ENCODE measurements at regions not wholly inside any gene's neighbourhood (a gene's known extent, or its start where the extent isn't known, plus 50 kb on each side); places are given as distances from the start of the nearest gene placed in this dataset.

DNA sequence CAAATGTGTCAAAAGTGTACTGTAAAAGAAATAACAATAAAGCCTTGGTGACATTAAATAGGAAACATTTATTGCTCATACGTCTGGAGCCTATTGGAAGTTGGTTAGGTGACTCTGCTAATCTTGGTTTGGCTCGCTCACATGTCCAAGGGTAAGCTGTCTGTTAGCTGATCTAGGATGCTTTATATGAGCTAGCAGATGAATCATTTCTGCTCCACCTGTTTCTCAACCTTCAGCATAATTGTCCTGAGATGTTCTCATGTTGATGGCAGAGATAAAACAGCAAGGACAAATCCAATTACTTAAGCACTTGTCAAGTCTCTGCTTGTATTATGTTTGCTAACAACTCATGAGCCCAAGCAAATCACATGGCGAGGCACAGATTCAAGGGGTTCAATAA lies 56.0 kb upstream of the CD53 start:
- TF ChIP-seq, protein P1, sequence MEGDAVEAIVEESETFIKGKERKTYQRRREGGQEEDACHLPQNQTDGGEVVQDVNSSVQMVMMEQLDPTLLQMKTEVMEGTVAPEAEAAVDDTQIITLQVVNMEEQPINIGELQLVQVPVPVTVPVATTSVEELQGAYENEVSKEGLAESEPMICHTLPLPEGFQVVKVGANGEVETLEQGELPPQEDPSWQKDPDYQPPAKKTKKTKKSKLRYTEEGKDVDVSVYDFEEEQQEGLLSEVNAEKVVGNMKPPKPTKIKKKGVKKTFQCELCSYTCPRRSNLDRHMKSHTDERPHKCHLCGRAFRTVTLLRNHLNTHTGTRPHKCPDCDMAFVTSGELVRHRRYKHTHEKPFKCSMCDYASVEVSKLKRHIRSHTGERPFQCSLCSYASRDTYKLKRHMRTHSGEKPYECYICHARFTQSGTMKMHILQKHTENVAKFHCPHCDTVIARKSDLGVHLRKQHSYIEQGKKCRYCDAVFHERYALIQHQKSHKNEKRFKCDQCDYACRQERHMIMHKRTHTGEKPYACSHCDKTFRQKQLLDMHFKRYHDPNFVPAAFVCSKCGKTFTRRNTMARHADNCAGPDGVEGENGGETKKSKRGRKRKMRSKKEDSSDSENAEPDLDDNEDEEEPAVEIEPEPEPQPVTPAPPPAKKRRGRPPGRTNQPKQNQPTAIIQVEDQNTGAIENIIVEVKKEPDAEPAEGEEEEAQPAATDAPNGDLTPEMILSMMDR (IDR thresholded peaks at IDR 0.05): no peak
- TF ChIP-seq EZH2 (IDR thresholded peaks at IDR 0.05) (no peak), EZH2phosphoT487 (IDR thresholded peaks at IDR 0.05) (no peak)

Data from neural progenitor cell (in vitro differentiated cells).